ENCODE measurements at regions not wholly inside any gene's neighbourhood (a gene's known extent, or its start where the extent isn't known, plus 50 kb on each side); places are given as distances from the start of the nearest gene placed in this dataset.
A peak's percentile ranks its signal among the peaks of the same experiment; 100 is the strongest.
"Not testable (repeated sequence)": the region's sequence is repeated elsewhere in the genome, so short reads cannot be mapped to it uniquely, and the experiment has no call there.

DNA sequence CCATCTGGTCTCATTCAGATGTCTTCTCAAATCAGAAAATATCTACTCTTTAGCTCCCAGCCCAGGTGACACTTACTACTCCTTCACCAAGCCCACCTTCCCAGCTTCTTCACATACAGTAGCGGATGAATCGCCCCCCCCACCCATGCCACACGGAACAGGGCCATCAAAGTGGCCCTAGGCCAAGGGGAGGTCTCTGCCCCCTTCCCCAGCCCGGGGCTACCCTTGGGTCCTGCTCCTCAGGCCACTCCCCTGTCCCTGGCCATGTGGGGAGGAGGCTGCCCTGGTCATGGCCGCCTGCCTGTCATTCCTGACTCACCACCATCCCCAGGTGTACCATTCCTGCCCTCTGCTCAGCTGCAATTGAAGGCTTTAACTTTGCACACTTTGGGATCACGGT, 142.8 kb downstream of the NECTIN1 start:
- DNase-seq, result no peak

DNA sequence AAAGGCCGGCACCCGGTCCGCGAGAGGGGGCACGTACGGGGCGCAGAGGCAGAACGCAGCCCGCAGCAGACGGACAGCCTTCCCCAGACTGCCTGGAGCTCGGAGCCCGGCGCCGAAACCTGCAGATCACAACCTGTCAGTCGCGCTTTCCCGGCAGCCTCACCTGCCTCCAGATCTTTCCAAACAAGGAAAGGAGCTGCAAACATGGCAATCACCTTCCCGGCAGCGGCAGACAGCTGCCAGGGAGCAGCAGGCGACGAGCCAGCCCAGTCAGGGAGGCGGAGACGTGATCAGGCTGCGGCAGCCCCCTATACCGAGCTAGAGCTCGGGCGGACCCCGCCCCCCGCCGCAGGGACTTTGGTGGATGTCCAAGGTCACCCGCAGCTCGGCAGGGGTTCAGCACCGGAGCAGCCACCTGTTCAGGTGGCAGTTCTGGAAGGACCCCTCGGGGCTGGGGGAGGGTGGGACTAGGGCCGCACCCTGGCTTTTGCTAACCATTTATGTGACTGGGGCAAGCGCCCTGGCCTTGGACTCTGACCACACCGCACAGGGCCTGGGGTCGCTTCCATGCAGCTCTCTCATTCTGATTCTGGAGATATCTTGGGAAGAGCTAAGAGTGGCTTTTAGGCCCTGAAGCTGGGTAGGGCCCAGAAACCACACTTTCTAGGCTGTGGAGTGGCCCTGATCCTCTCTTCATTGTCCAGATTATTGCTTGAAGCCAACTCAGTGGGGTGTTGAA, 143.8 kb downstream of the NECTIN1 start:
- DNase-seq, result peak in 1 of 3 donors; percentile 60

DNA sequence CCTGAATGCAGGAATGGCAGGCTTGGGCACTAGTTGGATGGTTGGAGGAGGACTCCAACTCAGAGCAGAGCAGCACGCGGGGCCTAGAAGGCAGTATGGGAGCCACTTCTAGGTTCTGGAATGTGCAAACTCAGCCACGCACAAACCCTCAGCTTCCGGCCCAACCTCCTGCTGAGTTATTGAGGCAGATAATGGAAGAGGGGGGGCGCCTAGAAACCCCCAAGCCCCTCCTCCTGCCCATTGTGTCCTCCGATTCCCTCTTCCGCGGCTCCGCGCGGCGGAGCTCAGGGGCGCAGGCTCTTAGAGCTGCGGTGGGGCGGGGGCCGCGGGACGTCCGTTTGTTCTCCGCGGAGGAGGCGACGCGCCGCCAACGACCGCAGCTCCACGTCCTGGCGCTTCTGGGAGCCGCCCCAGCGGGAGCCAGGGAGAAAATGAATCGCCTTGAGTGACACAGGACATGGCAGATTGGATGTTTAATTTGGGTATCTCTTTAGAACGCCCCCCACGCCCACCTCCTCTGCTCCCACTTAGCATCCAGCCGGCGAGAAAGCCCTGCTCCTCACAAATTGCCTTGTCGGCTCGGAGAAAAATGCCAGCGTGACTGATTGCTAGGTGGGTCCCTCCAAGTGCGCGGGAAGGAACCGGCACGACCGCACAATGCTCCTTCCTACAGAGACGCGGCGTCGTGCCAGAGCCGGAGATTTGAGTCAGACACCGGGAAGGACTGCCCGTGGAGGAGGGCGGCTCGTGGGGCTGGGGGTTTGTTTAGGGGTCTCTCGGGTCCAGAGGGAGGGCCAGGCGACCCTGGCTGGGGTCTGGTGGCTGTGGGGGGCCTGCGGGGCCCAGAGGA, 144.6 kb downstream of the NECTIN1 start:
- DNase-seq, result peak; percentile 52 to 76 (median 71)

DNA sequence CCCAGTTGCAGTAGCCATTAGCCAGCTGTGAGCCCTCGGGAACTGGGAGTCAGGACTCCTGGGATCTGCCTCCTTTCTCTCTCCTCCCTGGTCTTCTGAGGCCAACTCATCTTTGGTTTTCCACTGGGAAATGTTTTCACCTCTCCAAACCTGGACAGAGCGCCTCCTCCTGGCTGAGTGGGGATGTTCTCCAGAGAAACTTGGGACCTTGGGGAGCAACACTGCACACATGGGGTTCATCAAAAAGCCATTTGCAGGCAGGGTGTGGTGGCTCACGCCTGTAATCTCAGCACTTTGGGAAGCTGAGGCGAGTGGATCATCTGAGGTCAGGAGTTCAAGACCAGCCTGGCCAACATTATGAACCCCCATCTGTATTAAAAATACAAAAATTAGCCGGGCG, 145.4 kb downstream of the NECTIN1 start:
- DNase-seq, result no peak

DNA sequence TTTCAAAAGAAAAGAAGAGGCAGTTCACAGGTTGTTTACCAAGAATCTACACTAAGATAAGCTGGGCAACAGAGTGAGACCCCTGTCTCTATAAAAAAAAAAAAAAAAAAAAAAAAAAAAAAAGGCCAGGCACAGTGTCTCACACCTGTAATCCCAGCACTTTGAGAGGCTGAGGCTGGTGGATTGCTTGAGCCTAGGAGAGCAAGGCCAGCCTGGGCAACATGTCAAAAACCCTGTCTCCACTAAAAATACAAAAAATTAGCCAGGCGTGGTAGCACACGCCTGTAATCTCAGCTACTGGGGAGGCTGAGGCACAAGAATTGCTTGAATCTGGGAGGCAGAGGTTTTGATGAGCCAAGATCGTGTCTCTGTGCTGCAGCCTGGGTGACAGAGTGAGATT, 147.6 kb downstream of the NECTIN1 start:
- DNase-seq, result not testable (repeated sequence)

DNA sequence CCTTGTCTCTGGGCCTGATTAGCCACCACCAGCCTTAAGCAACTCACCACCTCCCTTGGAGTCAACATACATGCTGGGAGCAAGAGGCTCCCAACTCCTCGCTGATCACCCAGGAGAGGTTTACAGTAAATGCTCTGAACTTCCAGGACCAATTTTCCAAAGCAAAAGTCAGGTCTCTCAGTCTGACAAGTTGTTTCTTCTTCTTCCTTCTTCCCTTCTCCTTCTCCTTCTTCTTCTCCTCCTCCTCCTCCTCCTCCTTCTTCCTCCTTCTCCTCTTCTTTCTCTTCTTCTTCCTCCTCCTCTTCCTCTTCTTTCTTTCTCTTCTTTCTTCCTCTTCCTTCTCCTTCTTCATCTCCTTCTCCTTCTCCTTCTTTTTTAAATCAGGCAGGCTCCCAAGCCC, 148.2 kb downstream of the NECTIN1 start:
- no peak for DNase-seq

DNA sequence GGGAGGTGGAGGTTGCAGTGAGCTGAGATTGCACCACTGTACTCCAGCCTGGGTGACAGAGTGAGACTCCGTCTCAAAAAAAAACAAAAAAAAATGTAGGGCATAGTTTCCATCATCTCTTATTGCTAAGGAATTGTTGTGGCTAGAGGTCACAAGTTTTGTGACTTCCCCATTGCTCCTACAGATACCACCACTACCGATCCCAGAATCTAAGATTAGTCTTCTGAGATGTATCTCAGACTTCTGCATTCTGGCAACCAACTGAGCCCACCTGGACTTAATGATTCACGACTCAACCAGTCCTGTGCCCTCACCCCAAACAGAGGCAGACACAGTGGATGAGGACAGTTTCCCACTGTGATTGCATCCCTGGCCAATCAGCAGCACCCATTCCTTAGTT, 148.9 kb downstream of the NECTIN1 start:
- DNase-seq, result no peak

DNA sequence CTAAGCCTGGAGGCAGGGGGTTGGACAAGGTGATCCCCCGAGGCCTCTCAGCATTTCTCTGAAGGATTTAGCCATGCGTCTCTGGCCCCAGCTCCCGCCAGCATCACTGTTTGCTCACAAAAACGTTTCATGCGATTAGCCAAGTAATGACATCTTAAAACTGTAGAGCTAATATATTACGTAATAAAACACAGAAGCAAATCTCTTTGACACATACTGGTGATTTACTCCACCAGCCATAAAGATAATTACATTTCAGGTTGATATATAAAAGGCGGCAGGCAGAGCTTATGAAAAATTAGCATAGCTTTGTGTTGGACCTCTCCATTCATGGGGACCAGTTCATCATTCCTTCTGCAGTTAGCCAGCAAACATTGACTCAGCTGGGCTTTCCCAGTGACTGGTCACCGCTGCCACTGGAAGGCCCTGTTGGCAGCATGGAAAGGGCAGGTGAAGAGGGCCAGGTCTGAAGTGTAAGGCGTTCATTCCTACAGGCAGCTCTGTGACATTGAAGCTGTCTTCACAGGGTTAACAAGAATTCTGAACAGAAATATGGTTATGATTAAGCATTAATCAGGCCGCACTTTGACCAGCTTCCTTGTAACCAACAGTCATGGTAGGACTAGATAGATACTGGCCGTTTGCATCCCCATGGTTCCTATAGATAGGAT, 150.3 kb downstream of the NECTIN1 start:
- DNase-seq, result no peak

DNA sequence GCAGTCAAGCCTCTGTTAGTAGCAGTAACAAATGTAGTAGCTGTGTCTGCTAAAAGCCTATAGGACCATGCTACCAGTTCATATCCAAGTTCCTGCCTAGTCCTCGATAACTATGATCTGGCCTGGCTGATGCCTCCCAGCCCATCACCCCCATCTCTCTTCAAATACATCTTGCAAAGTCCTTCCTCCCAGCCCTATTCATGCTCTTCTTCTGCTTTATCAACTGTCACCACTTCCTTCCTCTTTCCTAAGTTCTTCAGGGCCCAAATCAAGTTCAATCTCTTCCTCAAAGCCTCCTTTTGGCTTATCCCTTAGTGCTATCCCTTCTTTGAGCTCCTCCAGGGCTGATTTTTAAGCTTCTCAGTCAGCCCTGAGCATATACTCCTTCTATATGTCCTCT, 150.9 kb upstream of the THY1 start:
- no peak for DNase-seq

DNA sequence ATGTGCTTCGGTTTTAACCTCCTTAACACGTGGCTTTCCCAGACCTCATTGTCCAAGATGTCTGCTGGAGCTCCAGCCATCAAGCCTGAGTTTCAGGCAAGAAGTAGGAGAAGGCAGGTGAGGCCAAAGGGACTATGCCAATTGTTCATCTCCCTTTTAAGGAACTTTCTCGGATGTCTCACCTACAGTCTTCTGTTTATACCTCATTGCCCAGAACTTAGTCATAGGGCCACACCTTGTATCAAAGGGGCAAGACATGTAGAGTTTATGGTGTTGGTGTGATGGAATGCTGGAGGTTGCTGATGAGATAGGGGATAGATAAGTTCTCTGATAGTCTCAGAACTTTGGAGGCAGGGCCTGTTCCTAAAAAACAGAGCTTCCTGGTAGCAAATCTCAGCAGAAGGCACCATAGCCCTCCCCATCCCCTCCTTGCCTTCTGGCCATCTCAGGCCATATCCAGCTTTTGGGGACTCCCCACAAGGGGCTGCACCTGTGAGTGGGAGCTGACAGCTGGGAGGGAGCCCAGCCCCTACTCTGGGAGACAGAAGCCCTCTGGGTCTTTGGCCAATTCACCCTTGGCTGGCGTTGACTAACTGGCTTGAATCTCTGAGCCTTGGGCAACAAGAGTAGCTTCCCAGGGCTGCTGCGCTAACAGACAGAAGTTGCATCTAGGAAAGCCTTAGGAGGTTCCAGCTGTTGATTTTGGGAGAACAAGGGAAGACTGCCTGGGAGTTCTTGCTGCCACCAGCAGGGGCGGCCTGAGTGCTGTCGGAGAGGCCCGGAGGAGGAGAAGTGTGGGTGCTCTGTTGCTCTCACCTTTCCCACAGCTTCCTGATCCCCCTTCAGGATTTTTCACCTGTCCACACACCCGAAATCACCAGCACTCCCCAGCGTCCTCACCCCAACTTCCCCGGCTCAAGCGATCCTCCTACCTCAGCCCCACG, 149.8 kb upstream of the THY1 start:
- DNase-seq, result no peak

DNA sequence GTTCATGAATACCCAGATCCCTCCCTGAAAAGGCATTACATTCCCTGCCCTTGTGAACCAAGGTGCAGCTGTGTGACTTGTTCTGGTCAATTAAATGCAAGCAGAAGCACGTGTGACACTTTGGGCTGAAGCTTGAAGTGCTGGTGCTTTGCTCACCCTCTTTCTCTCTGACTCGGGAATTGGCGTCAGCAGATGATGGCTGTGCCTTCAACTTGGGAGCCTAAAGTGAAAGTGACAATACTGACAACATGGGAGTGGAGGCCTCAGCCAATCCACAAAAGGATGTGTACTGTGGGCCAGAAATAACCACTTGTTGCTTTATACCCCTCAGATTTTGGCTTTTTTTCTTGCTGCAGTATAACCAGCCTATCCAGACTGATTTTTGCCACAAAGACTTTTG, 148.3 kb upstream of the THY1 start:
- DNase-seq, result no peak

DNA sequence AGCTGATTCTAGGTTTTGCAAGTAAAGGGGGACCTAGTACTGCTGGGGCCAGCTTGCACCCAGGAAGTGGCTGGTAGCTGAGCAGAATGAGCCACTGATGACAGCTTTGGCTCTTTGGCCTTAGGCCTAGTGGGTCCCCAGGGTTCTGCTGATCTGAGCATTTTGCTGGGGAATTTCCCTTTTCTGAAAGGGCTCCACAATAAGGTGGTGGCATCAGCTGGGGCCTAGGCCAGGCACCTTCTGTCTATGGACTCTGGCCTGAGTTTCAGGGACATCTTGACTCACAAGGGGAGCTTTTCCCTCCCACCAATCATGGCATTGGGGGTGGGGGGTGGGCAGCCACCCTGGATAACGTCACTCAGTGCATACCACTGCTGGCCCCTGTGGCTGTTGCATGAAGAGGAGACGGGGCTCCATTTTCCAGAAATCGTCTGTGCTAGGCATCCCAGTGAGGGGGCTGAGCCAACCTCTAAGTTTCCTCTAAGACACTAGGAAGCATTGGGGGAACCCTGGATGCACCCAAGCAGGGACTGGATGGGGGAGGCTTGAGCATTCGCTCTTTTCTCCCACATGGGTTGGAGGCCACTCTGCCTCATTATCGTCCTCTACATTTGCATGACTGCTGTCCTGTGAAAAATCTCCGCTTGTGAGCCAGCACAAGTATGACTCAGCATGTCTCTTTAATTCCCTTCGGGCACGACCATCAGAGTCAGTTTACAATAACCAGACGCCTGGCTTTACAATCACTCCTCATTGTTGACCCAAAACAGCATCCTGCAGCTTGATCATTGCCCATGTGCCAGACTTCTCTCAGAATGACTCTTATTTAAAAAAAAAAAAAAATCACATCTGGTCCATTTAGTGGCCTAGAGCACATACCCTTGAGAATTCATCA, 145.0 kb upstream of the THY1 start:
- DNase-seq, result peak; percentile 27 to 64 (median 53)

DNA sequence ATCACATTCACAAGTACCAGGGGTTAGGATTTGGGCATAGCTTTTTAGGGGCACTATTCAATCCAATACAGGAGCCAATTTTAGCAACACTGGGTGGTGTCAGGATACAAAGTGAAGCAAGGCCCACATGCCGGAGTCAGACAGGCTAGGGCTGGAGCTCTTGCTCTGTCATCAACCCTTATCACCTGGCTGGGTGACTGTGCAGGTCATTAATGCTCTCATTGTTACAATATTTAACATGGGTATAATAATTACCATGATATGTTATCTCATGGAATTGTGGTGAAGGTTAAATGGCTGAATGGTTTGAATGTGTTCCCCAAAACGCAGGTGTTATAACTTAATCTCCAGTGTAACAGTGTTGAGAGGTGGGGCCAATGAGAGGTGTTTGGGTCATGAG, 143.3 kb upstream of the THY1 start:
- no peak for DNase-seq

DNA sequence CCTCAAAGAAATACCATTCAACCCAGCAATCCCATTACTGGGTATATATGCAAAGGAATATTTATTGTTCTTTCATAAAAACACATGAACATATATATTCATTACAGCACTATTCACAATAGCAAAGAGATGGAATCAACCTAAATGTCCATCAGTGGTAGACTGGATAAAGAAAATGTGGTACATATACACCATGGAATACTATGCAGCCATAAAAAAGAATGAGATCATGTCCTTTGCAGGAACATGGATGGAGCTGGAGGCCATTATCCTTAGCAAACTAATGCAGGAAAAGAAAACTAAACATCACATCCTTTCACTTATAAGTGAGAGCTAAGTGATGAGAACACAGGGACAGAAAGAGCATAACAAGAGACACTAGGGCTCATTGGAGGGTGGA, 142.7 kb upstream of the THY1 start:
- DNase-seq, result not testable (repeated sequence)

DNA sequence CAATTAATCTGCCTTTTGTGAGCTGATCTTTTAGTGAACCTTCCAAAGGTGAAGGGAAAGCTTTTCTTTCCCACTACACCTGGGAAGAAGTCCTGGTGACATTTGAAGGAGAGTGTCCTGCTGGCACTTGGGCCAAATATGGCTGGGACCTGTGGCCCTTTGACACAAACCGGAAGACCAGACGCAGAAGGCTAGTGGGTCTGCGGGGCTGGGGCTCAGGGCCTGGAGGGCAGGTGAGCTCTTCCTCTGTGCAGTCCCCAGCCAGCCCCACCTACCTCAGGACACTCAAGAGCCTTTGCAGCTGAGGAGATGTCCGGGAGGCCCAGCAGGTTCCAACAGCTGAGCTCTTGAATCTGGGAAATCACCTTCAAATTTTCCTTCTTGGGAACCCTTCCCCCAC, 138.0 kb upstream of the THY1 start:
- no peak for DNase-seq

DNA sequence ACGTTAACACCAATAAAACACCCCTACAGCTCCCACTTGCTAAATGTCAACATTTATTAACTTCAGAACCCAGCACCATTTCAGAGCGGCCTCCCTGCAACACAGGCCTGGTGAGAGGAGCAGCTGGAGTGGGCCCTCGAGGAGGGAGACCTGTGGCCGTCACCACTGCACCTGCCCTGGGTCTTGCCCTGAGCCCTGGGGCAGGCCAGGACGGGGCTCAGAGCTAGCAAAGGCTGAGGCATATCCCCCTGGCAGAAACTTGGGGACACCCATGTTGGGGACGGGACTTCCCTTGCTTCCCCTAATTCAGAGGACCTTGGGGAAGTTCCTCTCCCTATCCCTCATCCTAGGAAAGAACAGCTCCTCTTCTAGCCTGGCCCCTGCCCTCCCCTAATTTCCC, 137.3 kb upstream of the THY1 start:
- no peak for DNase-seq

DNA sequence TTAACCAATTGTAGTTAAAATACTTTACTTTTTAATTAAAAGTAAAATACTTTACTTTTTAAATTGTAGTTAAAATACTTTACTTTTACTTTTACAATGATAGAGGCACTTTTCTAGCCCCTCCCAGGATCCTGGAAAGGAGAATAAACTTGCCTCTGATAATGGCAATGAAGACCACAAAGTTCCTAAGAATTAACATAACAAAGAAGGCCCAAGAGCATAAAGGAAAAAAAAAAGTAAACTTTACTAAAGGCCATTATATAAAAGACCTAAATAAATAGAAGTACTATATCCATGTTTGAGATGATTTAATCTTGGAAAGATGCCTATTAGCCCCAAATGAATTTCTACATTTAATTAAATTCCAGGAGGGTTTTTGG, 129.1 kb upstream of the THY1 start:
- DNase-seq, result no peak

DNA sequence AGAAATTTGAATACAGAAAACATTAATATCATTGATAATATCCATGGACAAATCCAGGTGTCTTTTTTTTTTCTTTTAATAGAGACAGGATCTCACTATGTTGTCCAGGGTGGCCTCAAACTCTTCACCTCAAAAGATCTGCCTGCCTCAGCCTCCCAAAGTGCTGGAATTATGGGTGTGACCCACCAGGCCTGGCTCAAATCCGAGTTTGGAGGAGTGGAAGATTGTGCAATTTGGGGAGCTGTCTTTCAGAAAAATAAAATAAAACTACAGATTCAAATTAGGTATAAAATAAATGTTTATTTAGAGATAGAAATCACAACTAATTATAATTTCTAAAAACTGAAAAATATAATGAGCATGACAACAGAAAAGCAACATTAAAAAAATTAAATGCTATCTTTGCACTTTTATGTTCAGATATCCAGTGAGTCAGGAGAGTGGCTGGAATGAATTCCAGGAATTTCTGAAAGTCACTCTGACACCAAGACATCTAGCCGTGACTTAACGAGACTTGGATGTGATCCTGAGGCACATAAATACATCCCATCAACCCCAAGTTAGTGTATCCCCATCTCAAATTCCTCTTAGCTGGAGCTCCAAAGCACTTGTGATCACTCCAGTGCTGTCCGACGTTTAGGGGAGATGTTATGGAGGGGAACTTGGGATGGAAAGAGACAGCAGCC, 128.6 kb upstream of the THY1 start:
- DNase-seq, result no peak

DNA sequence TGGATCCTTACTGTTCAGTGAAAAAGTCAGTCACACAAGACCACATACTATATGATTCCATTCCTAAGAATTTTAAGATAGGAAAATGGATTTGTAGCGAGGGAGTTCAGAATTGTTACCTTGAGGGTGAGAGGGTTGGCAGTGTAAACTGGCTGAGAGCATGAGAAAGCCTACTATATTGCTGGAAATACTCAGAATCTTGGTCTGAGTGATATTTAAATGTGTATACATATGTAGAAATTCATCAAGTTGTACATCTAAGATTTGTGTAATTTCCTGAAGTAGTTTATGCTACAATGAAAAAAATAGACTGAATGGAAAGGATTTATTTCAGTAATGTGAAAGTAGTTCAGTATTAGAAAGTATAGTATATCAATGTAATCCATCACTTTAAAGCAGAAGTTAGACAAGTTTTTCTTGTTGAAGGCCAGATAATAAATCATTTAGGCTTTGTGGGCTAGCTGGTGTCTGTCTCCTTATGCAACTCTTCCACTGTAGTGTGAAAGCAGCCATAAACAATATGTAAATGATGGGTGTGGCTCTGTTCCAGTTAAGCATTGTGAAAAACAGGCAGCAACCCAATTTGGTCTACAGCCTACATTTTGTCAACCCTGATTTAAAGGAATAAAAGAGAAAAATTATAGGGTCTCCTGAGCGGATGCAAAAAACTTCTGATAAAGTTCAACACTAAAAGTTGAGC, 127.2 kb upstream of the THY1 start:
- DNase-seq, result peak in 1 of 3 donors; percentile 32

Measured in muscle of back (tissue), 3 donors.